ENCODE measurements at regions not wholly inside any gene's neighbourhood (a gene's known extent, or its start where the extent isn't known, plus 50 kb on each side); places are given as distances from the start of the nearest gene placed in this dataset.

- TF ChIP-seq, protein P1, sequence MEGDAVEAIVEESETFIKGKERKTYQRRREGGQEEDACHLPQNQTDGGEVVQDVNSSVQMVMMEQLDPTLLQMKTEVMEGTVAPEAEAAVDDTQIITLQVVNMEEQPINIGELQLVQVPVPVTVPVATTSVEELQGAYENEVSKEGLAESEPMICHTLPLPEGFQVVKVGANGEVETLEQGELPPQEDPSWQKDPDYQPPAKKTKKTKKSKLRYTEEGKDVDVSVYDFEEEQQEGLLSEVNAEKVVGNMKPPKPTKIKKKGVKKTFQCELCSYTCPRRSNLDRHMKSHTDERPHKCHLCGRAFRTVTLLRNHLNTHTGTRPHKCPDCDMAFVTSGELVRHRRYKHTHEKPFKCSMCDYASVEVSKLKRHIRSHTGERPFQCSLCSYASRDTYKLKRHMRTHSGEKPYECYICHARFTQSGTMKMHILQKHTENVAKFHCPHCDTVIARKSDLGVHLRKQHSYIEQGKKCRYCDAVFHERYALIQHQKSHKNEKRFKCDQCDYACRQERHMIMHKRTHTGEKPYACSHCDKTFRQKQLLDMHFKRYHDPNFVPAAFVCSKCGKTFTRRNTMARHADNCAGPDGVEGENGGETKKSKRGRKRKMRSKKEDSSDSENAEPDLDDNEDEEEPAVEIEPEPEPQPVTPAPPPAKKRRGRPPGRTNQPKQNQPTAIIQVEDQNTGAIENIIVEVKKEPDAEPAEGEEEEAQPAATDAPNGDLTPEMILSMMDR (conservative IDR thresholded peaks at IDR 0.05) = no peak
- TF ChIP-seq ZFX (IDR thresholded peaks at IDR 0.05) = no peak
Measured at GRCh38 chr4:64724689-64725088, 315.4 kb upstream of the TECRL start.
